HK-2 (cell line): ENCODE measurements at regions not wholly inside any gene's neighbourhood (a gene's known extent, or its start where the extent isn't known, plus 50 kb on each side); places are given as distances from the start of the nearest gene placed in this dataset.
"Not testable (repeated sequence)": the region's sequence is repeated elsewhere in the genome, so short reads cannot be mapped to it uniquely, and the experiment has no call there.

ENCODE experiments used
- DNase-seq: peaks from one replicate; pipeline ENCODE4 v3.0.0-alpha.2; 2018; ENCODE audit not compliant: unreplicated experiment

DNA sequence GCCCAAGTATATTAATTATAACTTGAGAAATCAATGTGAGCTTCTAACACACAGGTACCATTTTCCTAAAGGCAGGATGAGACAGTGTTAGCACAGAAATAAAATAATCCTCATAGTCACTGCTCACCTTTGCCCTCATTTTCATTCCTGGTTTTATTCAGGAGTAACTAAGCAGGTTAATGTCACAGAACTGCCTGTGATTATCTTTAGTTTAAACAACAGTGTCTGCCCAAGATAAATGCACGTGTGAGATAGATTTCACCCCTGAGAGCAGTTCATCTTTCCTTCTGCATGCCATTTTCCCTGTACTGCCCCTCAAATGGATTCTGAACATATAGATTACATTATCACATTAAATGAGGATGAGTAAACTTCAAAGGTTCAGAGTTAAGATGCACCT is 250.7 kb downstream of the RMST start:
- DNase-seq = no peak

DNA sequence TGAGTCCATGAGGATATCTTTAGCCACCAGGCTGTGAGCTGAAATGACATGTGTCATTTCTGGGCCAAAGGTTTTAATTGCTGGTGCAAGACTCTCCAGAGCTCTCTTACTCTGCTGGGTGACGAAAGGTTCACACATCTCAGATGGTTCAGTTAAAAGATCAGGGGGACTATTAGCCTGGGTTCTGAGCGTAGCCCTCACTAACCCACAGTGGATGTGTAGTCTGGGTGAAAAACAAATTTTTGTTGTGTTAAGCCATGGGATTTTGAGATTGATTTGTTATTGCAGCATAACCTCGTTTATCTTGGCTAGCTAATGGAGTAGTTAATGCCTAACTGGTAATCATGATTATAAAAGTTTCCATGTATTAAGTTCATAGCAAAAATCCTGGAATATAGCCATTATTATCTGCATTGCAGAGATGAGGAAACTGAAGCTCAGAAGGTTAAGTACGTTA is 251.5 kb downstream of the RMST start:
- no peak for DNase-seq

DNA sequence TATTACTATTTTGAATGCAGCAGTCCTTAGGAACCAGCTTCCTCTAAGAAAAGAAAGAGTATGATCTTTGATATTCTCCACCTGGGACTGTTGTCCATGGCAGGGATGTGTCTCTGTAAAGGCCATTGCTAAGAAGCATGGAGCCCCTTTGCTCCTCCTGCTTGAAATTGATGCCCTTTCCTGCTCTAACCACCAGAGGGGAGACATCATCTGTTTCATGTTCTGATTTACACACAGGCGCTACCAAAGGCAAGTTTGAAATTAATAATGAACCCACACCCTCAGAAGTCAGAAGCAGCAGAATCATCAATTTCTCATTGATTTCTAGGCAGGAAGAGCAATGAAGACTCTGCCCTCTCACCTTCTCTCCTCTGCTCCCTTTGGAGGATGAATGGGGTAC is 253.8 kb downstream of the RMST start:
- DNase-seq = no peak

DNA sequence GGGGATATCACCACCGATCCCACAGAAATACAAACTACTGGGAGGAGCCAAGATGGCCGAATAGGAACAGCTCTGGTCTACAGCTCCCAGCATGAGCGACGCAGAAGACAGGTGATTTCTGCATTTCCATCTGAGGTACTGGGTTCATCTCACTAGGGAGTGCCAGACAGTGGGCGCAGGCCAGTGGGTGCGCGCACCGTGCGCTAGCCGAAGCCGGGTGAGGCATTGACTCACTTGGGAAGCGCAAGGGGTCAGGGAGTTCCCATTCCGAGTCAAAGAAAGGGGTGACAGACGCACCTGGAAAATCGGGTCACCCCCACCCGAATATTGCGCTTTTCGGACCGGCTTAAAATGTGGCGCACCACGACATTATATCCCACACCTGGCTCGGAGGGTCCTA is 261.2 kb downstream of the RMST start:
- DNase-seq = not testable (repeated sequence)

DNA sequence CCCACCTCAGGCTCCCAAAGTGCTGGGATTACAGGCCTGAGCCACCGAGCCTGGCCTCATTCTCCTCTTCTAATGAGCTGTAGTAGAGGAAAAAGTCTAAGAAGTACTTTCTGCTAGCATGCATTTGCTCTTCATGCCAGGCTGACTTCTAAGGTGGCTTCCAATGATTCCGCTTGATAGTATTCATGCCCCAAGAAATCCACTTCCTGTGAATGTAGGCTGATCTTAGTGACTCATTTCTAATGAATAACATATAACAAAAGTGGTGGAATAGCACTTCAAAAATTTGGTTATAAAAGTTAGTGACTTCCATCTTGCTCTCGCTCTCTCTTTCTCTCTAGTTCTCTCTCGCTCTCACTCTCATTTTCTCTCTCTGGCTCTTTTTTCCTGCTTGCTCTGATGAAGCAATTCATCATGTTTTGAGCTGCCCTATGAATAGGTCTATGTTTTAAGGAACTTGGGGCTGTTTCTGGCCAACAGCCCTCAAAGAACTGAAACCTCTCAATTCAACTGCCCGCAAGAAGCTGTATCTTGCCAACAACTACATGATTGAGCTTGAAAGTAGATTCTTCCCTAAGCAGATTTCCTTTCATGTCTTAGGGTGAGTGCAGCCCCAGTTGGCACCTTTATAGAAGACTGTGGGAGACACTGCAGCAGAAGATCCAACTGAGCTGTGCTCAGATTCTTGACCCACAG is 282.9 kb downstream of the RMST start:
- DNase-seq = peak; percentile 2

DNA sequence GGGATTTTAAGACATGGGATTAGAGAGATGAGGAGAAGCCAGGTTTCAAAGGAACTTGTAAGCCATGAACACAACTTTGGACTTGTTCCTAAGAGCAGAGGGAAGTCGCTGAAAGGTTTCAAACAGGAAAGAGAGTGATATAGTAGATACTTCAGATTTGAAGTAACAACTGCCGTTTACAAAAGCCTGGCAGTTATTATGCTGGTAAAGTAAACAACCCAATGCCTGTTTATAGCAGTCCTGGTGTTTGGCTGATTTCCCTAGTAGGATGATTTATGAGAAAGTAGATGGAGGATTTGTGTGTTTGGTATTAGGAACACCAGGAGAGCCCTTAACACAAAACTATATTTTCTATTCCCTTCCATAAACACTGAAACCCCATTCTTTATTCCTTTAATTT is 285.7 kb downstream of the RMST start:
- no peak for DNase-seq

DNA sequence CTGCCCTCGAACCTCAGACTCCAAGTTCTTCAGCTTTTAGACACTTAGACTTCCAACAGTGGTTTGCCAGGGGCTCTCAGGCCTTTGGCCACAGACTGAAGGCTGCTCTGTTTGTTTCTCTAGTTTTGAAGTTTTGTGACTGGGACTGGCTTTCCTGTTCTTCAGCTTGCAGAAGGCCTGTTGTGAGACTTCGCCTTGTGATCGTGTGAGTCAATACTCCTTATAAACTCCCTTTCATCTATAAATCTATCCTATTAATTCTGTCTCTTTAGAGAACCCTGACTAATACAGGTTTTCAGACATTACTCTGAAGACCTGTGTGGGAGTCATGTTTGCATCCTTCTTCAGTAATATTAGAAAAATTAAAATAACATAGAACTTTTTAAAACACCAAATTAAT is 289.1 kb downstream of the RMST start:
- no peak for DNase-seq

DNA sequence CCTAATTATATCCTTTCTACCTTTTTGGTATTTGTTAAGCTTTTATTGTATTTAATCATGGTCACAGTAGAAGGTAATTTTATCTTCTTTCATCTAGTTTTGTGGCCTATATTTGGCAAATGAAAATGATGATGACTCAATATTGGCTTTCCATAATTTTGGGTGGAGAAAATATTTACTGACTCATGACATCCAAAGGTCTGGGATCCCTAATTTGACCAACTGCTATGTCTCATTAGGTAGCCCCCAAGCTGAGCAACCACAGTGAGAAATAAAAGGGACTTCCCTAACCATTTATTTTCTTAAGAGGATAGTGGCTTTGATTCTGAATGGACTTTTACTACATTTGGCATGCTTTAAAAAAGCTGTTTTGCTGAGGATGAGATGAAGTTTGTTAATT is 289.5 kb downstream of the RMST start:
- no peak for DNase-seq

DNA sequence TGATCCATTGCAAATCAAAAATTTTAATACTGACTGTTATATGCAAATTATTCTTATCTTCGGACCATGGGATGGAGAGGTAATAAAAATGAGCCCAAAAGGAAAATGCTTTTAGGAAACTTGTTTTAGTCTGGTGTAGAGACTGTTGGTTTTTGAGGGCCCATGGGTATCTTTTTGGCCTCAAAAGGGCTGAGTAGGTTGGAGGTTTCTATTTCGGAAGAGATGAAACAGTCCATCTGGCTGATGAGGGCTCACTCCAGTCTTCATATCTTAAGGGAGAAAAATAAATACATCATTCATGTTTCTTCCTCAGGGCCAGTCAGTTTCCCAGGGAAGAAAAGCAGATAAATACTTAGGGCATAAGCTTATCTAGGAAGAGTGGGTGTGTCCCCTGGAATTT is 290.7 kb downstream of the RMST start:
- no peak for DNase-seq

DNA sequence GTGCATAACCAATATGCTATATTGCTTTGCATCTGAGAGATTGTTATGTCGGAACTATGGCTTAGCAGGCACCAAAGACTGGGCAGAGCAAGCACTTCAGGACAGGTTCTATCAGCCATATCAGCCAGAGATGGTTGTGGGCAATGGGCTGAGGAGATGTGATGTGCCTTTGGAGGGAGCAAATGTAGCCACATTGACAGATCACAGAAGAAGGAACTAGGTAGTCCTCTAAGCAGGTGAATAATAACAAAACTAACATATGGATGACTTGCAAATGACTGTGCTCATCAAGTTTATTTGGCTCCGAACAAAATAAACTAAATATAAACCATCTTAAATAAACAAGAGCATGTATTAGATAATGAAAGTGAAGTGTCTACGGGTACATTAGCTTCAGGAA is 291.7 kb downstream of the RMST start:
- DNase-seq = no peak

DNA sequence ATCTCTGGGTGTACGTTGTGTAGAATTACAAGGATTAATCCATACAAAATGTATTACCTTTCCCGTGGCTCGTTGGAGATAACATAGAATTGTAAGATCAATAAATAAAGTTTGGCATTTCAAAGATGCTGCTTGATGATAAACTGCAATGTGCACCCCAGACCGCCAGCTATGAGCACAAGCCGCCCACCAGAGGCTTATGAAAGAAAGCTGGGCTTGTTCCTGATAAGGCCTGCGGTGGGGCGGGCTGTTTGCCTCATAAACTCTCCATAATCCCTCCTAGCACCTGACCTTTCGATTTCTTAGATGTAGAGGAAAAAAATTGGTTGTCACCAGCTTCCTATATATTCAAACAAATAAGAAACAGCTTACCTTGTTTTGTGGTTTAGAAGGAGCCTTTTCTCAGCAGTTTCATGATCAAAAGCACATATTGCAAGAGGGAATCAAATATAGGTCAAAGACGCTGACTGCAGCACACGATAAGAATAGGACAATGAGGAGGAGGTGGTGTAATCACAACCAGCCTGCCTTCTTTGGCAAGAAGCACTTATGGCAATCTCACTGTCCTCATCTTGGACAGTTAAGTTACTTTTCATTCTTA is 293.6 kb downstream of the RMST start:
- no peak for DNase-seq

DNA sequence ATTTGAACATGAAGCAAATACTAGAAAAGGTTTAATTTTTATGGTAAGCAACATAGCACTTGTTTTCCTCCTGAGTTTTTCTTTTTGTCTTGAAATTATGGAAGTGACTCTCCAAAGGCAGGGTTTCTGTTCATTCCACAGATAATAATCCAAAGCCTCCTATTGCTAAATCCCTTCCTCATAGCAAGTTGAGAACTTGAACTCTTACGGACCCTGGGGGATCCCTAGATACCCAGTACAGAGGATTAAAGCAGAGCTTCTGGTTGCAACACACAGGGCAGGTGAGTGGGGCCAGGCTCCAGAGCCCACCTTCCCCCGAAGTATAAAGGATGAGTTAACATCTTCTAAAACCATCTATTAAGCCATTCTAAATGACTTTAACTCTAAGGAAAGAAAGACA is 294.1 kb downstream of the RMST start:
- DNase-seq = no peak

DNA sequence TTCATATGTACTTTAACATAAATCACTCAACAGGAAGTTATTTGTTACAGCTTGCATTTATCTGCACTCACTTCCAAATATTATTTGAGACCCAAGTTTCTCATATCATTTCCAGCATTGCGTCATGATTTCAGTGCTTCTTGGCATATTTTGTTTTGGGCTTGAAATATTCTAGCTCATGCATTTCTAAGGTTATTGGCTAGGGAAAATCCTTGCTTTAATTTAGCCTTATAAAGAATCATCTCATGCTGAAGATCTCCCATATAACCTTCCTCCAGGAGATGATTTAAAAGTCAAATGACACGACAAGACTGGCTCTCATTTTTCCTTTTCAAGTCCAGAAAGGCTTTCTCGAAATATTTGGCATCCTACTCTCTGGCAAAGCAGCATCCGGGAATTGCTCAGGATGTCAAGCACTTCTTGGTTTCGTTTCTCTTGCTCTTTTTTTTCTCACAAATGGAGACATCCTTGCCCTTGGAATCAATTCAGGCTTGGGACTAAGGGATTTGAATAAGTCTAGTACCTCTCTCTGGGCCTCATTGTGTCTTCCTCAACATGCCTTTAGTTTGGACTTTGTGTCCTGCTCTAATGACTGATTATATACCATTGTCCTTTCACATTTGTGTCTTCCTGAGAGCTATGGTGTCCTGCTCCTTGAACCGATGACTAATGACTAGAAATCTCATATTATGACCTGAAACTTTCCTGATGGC is 295.0 kb downstream of the RMST start:
- DNase-seq = no peak

DNA sequence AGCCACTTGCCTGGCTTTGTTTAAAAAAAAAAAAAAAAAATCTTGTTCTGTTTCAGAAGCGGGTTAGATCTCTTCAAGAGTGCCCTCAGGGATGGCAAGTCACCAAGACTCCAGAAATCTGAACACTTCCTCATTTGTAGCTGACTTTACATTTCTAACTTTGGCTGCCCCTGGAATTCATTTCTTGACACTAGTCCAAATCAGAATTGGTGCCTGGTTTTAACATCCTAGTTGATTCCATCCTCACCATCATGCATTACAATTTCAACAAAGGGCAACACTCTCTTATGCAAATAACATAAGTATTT is 295.5 kb downstream of the RMST start:
- no peak for DNase-seq

DNA sequence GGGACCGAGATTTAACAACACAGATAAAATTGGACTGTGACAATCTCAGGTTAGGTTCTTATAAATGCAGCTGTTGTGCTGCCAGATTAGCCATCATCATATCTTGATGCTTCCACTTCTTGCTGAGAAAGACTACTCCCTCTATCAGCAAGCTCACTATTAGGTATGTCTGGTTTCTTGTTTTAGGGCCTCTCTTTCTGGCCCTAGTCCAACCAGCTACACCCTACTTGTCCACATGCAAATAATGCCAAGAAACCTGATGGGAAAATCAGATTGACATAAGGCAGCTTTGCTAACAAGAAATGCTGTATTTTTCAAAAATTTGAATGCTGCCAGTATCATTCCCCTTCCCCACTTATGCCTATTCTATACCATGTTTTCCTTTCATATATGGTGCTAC is 296.0 kb downstream of the RMST start:
- no peak for DNase-seq

DNA sequence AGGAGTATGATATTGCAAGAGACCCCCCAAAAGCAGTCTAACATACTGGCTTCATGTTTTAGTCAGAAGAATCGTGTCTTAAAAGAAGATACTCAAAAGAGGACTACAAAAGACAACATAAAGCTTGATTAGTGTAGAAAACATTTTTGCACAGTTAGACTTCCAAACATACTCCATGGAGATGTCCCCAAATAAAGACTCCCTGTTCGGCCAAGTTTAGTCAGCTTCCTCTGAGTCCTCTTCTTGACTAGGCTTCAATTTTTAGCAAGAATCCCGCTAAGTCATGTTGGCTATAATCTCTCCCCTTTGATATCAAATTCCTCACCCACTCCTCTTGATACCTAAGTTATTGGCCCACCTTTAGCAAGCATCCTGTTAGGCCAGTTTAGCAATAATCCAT is 298.0 kb downstream of the RMST start:
- no peak for DNase-seq

DNA sequence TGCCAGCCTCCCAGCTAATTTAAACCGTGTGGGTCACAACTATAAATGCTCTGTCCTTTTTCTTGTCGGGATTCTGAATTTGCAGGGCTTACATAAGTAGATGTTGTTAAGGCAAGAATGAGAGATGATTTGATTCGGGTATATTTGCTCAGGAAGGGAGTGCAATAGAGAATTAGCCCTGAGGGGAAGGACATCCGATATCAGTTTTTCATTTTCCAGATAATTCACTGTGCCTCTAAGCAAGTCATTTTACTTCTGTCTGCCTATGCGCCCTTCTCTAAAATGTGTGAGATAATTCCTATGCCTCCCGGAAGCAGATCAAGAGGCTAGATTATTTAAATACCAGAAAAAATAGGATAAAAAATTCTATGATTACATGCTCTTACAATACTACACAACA is 300.5 kb downstream of the RMST start:
- no peak for DNase-seq

DNA sequence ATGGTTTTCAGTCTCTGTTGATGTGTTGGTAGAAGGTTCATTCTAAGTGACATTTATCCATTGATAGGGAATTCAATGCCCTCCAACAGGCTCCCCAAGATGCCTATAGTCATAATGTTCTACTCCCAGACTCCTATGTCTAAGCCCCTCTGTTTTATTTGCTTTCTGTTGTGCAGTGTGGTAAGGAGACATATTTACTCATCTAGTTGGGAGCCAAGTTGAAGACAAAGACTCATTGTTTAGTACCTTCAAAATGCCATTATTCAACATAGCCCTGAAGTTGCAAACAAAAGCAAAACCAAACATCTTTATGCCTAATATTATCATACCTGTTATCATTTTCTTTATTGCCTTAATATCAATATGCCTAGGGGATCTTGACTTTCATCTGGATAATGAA is 302.1 kb downstream of the RMST start:
- no peak for DNase-seq

DNA sequence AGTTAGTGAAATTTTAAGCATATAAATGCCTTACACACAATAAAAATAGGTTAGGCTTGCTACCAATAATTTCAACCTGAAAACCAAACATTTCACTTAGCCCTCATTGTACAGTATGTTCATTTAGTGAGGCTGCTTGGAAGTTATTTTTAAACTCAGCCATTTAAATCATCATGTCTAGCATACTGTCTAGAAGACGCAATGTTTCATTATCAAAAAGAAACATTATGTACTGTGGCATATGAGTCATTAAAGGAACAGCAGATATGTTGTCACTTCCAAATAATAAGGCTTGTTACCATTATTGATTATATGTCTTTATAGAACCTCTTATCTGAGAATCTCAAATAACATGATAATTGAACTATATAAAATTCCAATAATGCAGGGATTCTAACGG is 304.7 kb downstream of the RMST start:
- no peak for DNase-seq

DNA sequence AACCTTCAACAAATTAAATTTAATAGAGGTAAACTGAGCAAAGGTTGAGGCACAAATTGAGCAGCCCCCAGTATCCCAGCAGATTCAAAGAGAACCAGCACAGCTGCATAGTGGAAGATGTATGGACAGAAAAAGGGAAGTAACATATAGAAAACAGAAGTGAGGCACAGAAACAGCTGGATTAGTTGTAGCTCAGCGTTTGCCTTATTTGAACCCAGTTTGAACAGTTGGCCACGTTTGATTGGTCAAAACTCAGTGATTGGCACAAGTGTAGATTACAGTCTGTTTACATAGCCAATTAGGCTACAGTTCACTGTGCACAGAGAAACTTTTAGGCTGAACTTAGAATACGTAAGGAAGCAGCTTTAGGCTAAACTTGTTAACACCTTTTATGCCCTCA is 315.5 kb downstream of the RMST start:
- DNase-seq = no peak

DNA sequence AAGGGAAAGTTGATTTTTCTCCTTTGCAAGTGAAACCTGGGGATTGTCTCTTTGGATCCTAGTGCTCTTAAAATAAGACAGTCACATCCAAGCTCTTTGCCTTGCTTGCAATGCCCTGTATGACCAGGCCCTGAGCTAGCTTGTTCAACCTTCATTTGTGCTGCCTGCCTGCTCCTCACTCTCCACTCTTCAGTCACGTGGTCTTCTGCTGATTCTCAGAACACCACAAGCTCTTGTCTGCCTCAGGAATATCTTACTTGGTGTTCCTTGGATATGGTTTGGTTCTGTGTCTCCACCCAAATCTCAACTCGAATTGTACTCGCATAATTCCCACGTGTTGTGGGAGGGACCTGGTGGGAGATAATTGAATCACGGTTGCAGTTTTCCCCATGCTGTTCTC is 318.7 kb downstream of the RMST start:
- DNase-seq = no peak

DNA sequence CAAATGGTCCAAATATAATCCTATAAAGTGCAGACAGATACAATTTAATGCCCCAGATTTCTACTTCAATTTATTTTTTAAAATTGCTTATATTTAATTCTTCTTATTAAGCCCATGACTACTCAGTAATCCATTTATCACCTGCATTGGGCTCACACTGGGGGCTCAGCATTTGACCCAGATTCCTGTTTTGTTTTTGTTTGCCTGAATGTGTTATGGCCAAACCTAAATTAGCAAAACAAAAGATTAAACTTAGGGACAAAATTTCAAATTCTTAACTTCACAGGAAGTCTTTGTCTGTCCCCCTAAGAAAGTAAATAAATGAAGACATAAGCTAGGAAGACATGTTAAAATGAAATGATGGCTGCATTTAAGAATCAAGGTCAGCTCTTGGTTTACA is 322.3 kb downstream of the RMST start:
- no peak for DNase-seq

DNA sequence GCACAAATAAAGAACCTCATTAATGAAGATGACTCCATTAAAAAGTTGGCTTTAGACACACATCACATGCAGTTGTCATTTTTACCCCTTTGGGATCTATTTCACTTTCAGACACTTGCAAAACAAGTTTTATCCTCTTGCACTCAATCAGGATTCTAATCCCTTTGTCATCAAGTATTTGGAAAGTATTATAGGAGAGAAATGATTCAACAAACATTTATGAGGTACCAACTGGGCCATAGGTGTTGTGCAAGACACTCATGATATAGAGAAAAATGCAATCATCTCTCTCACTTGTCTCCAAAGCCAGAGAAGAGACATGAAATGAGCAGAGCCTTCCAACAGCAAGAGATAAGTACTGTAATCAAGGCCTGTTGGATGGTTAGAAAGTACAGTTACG is 327.7 kb downstream of the RMST start:
- no peak for DNase-seq

DNA sequence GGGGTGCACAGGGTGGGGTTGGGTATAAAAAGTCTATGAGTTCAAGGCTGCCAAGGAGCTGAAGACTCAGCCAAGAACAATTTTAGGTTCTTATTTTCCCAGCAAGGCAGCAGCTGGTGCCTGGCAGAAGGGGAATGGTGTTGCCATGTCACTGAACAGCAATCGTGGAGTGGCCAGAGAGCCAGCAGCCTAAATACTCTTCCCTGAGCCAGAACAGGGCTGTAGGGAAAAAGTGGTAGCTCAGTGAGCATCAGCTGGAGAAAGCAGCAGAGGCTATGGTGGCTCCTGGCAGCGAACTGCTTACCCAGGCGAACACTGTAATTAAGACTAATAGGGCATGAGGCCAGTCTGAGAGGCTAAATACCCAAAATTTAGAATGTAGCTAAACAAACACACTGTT is 334.9 kb downstream of the RMST start:
- no peak for DNase-seq
